IPS-18a (cell line): ENCODE measurements at regions not wholly inside any gene's neighbourhood (a gene's known extent, or its start where the extent isn't known, plus 50 kb on each side); places are given as distances from the start of the nearest gene placed in this dataset.

Experiments
- H3K27ac ChIP-seq: one replicate; pipeline ENCODE4 v1.5.1; 2013; ENCODE audit warnings: low read length
- H3K27me3 ChIP-seq: one replicate; pipeline ENCODE4 v1.6.1; 2013; ENCODE audit warnings: mild to moderate bottlenecking, low read length; ENCODE audit not compliant: control insufficient read depth, insufficient read depth
- H3K36me3 ChIP-seq: one replicate; pipeline ENCODE4 v1.6.1; 2013; ENCODE audit warnings: low read depth, low read length; ENCODE audit not compliant: control insufficient read depth
- H3K4me1 ChIP-seq: one replicate; pipeline ENCODE4 v1.6.1; 2013; ENCODE audit warnings: low read depth, low read length; ENCODE audit not compliant: control insufficient read depth
- H3K4me3 ChIP-seq: one replicate; pipeline ENCODE4 v1.5.1; 2013; ENCODE audit warnings: low read length
- H3K9ac ChIP-seq: one replicate; pipeline ENCODE4 v1.6.1; 2013; ENCODE audit warnings: mild to moderate bottlenecking, low read length, moderate library complexity
- H3K9me3 ChIP-seq: one replicate; pipeline ENCODE4 v1.6.1; 2013; ENCODE audit warnings: low read depth, low read length; ENCODE audit not compliant: control insufficient read depth

GRCh38 chr3:144112437-144112836, 140.8 kb downstream of the DIPK2A start:
- Histone ChIP-seq H3K4me3 (no peak overlapping the region), H3K36me3 (no peaks in the 10 kb centered on the region), H3K27me3 (no peaks in the 10 kb centered on the region), H3K4me1 (peaks cover 4% of the 10 kb centered on the region), H3K9me3 (no peaks in the 10 kb centered on the region), H3K9ac (no peak overlapping the region), H3K27ac (no peak overlapping the region)

- Histone ChIP-seq H3K9me3 (no peaks in the 10 kb centered on the region), H3K4me3 (no peak overlapping the region), H3K4me1 (peaks cover 10% of the 10 kb centered on the region), H3K9ac (no peak overlapping the region), H3K27ac (no peak overlapping the region), H3K27me3 (no peaks in the 10 kb centered on the region), H3K36me3 (no peaks in the 10 kb centered on the region)
Observed at GRCh38 chr3:144114767-144115166, 143.1 kb downstream of the DIPK2A start.

GRCh38 chr3:144119633-144120032, 148.0 kb downstream of the DIPK2A start:
- H3K4me1 ChIP-seq = peaks cover 19% of the 10 kb centered on the region
- no peak overlapping the region for H3K27ac ChIP-seq
- no peak overlapping the region for H3K4me3 ChIP-seq
- H3K9me3 ChIP-seq = no peaks in the 10 kb centered on the region
- no peak overlapping the region for H3K9ac ChIP-seq
- no peaks in the 10 kb centered on the region for H3K36me3 ChIP-seq
- no peaks in the 10 kb centered on the region for H3K27me3 ChIP-seq

GRCh38 chr3:144121661-144122060, 150.0 kb downstream of the DIPK2A start:
- no peak overlapping the region for H3K4me3 ChIP-seq
- no peaks in the 10 kb centered on the region for H3K27me3 ChIP-seq
- no peaks in the 10 kb centered on the region for H3K36me3 ChIP-seq
- H3K27ac ChIP-seq = no peak overlapping the region
- no peaks in the 10 kb centered on the region for H3K9me3 ChIP-seq
- H3K4me1 ChIP-seq = peaks cover 16% of the 10 kb centered on the region
- H3K9ac ChIP-seq = no peak overlapping the region

- no peak overlapping the region for H3K4me3 ChIP-seq
- no peaks in the 10 kb centered on the region for H3K36me3 ChIP-seq
- H3K27me3 ChIP-seq = no peaks in the 10 kb centered on the region
- no peak overlapping the region for H3K9ac ChIP-seq
- no peak overlapping the region for H3K27ac ChIP-seq
- H3K9me3 ChIP-seq = no peaks in the 10 kb centered on the region
- H3K4me1 ChIP-seq = peaks cover 10% of the 10 kb centered on the region
Observed at GRCh38 chr3:144127014-144127413, 155.4 kb downstream of the DIPK2A start.

- Histone ChIP-seq H3K9ac (no peak overlapping the region), H3K9me3 (no peaks in the 10 kb centered on the region), H3K27me3 (no peaks in the 10 kb centered on the region), H3K36me3 (no peaks in the 10 kb centered on the region), H3K4me3 (no peak overlapping the region), H3K27ac (no peak overlapping the region), H3K4me1 (peaks cover 10% of the 10 kb centered on the region)
Observed at GRCh38 chr3:144127700-144128099, 156.1 kb downstream of the DIPK2A start.

GRCh38 chr3:144128108-144128892, 156.7 kb downstream of the DIPK2A start:
- Histone ChIP-seq H3K4me3 (no peak overlapping the region), H3K27me3 (no peaks in the 10 kb centered on the region), H3K27ac (no peak overlapping the region), H3K4me1 (peaks cover 10% of the 10 kb centered on the region), H3K9me3 (no peaks in the 10 kb centered on the region), H3K36me3 (no peaks in the 10 kb centered on the region), H3K9ac (no peak overlapping the region)

- Histone ChIP-seq H3K36me3 (no peaks in the 10 kb centered on the region), H3K9ac (no peak overlapping the region), H3K27me3 (no peaks in the 10 kb centered on the region), H3K4me1 (peaks cover 10% of the 10 kb centered on the region), H3K9me3 (no peaks in the 10 kb centered on the region), H3K4me3 (no peak overlapping the region), H3K27ac (no peak overlapping the region)
Observed at GRCh38 chr3:144129536-144130214, 158.1 kb downstream of the DIPK2A start.

- Histone ChIP-seq H3K27me3 (no peaks in the 10 kb centered on the region), H3K4me3 (no peak overlapping the region), H3K9me3 (peaks cover 6% of the 10 kb centered on the region)
Observed at GRCh38 chr3:144141074-144141473, 169.5 kb downstream of the DIPK2A start.

GRCh38 chr3:144141496-144141895, 169.9 kb downstream of the DIPK2A start:
- H3K27ac ChIP-seq = no peak overlapping the region
- peaks cover 6% of the 10 kb centered on the region for H3K9me3 ChIP-seq
- H3K9ac ChIP-seq = no peak overlapping the region
- H3K27me3 ChIP-seq = no peaks in the 10 kb centered on the region
- H3K36me3 ChIP-seq = no peaks in the 10 kb centered on the region
- H3K4me1 ChIP-seq = peaks cover 2% of the 10 kb centered on the region
- H3K4me3 ChIP-seq = no peak overlapping the region

More at GRCh38 chr3:144141074-144141473, 169.5 kb downstream of the DIPK2A start:
- Histone ChIP-seq H3K4me1 (peaks cover 5% of the 10 kb centered on the region), H3K36me3 (no peaks in the 10 kb centered on the region), H3K9ac (no peak overlapping the region), H3K27ac (no peak overlapping the region)

GRCh38 chr3:144142151-144142840, 170.7 kb downstream of the DIPK2A start:
- Histone ChIP-seq H3K27ac (no peak overlapping the region), H3K9me3 (peaks cover 6% of the 10 kb centered on the region), H3K36me3 (no peaks in the 10 kb centered on the region), H3K4me3 (no peak overlapping the region), H3K4me1 (no peaks in the 10 kb centered on the region), H3K9ac (no peak overlapping the region), H3K27me3 (no peaks in the 10 kb centered on the region)
